Endodermal cell (in vitro differentiated cells): ENCODE measurements at regions not wholly inside any gene's neighbourhood (a gene's known extent, or its start where the extent isn't known, plus 50 kb on each side); places are given as distances from the start of the nearest gene placed in this dataset.

ENCODE experiments used
- DNase-seq: peaks from one replicate; pipeline ENCODE4 v3.0.0-alpha.2; 2017
- H3K27ac ChIP-seq: 2 replicates; pipeline ENCODE4 v1.5.1; 2013; ENCODE audit warnings: mild to moderate bottlenecking, low read depth, low read length, moderate library complexity
- H3K27me3 ChIP-seq: 2 replicates; pipeline ENCODE4 v1.6.1; 2013; ENCODE audit warnings: mild to moderate bottlenecking, low read length, moderate library complexity; ENCODE audit not compliant: insufficient read depth, control insufficient read depth, poor library complexity, severe bottlenecking
- H3K36me3 ChIP-seq: 2 replicates; pipeline ENCODE4 v1.7.0; 2013; ENCODE audit warnings: mild to moderate bottlenecking, low read length, moderate library complexity; ENCODE audit not compliant: control insufficient read depth, insufficient read depth
- H3K4me1 ChIP-seq: one replicate; pipeline ENCODE4 v1.7.0; 2013; ENCODE audit warnings: low read length; ENCODE audit not compliant: control insufficient read depth, insufficient read depth
- H3K4me3 ChIP-seq: 2 replicates; pipeline ENCODE4 v1.5.1; 2013; ENCODE audit warnings: mild to moderate bottlenecking, low read length, moderate library complexity
- H3K9ac ChIP-seq: 2 replicates; pipeline ENCODE4 v1.6.1; 2013; ENCODE audit warnings: mild to moderate bottlenecking, low read length, moderate library complexity; ENCODE audit not compliant: poor library complexity, severe bottlenecking; ENCODE audit errors: extremely low read depth
- H3K9me3 ChIP-seq: 2 replicates; pipeline ENCODE4 v1.6.1; 2013; ENCODE audit warnings: mild to moderate bottlenecking, low read length, moderate library complexity; ENCODE audit not compliant: control insufficient read depth
- H3K27ac Mint-ChIP-seq: 2 replicates; pipeline ENCODE4 v1.8.0; 2020; ENCODE audit warnings: mixed read lengths
- H3K27me3 Mint-ChIP-seq: 2 replicates; pipeline ENCODE4 v1.8.0; 2021; ENCODE audit warnings: mild to moderate bottlenecking, mixed read lengths; ENCODE audit not compliant: insufficient read depth
- H3K36me3 Mint-ChIP-seq: 2 replicates; pipeline ENCODE4 v1.8.0; 2020; ENCODE audit warnings: low read depth, mixed read lengths
- H3K4me1 Mint-ChIP-seq: 2 replicates; pipeline ENCODE4 v1.8.0; 2020; ENCODE audit warnings: mixed read lengths
- H3K4me3 Mint-ChIP-seq: 2 replicates; pipeline ENCODE4 v1.8.0; 2020; ENCODE audit warnings: mild to moderate bottlenecking, moderate library complexity, mixed read lengths
- H3K9me3 Mint-ChIP-seq: 2 replicates; pipeline ENCODE4 v1.8.0; 2020; ENCODE audit warnings: mild to moderate bottlenecking, mixed read lengths
- WGBS, 2 experiments: methylation state at CpG; one replicate each; pipeline versions ENCODE4 v1.1.5 to v1.1.7; 2013; ENCODE audit warnings: missing lambda C conversion rate in 2 of 2, mixed read lengths in 1 of 2; ENCODE audit not compliant: insufficient coverage in 1 of 2, insufficient read length in 1 of 2; 5-methylcytosine and 5-hydroxymethylcytosine counted together
- TF ChIP-seq, protein P1 (sequence below): fragments of 200-600 bp; sonication (generic); conservative IDR thresholded peaks from 2 replicates; pipeline ENCODE4 v1.5.0; 2021; ENCODE audit warnings: antibody characterized with exemption, mild to moderate bottlenecking

DNA sequence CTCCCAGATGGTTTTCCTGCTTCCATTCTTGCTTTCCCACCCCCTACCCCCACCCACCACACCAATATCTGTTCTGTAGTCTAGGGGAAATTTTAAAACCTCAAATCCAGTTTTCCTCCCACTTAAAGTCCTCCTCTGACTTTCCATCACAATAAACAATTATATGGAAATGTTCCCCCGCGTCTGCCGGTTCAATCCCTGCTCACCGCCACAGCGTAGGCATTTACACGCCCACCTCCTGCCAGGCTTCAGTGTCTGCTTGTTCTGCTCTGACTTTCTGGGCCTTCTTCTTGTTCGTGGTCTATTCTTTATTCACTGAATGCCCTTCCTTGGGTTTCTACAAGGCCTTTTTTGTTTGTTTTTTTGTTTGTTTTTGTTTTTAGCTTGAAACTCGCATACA is 633.0 kb upstream of the MKI67 start:
- Mint-ChIP-seq H3K27me3 (no peaks in the 10 kb centered on the region), H3K27ac (no peak overlapping the region), H3K4me3 (no peak overlapping the region), H3K4me1 (peaks cover 2% of the 10 kb centered on the region), H3K36me3 (no peaks in the 10 kb centered on the region), H3K9me3 (no peaks in the 10 kb centered on the region)
- no peaks in the 10 kb centered on the region for H3K27me3 ChIP-seq
- H3K9me3 ChIP-seq, result no peaks in the 10 kb centered on the region
- no peaks in the 10 kb centered on the region for H3K4me1 ChIP-seq
- WGBS, 2 experiments, result 90 to 93% methylated on average over 6 to 8 of the region's 8 CpGs
- no peak overlapping the region for H3K9ac ChIP-seq
- H3K27ac ChIP-seq, result no peak overlapping the region
- no peak overlapping the region for H3K4me3 ChIP-seq
- no peaks in the 10 kb centered on the region for H3K36me3 ChIP-seq
- DNase-seq, result no peak
- TF ChIP-seq, protein P1, sequence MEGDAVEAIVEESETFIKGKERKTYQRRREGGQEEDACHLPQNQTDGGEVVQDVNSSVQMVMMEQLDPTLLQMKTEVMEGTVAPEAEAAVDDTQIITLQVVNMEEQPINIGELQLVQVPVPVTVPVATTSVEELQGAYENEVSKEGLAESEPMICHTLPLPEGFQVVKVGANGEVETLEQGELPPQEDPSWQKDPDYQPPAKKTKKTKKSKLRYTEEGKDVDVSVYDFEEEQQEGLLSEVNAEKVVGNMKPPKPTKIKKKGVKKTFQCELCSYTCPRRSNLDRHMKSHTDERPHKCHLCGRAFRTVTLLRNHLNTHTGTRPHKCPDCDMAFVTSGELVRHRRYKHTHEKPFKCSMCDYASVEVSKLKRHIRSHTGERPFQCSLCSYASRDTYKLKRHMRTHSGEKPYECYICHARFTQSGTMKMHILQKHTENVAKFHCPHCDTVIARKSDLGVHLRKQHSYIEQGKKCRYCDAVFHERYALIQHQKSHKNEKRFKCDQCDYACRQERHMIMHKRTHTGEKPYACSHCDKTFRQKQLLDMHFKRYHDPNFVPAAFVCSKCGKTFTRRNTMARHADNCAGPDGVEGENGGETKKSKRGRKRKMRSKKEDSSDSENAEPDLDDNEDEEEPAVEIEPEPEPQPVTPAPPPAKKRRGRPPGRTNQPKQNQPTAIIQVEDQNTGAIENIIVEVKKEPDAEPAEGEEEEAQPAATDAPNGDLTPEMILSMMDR, result no peak

DNA sequence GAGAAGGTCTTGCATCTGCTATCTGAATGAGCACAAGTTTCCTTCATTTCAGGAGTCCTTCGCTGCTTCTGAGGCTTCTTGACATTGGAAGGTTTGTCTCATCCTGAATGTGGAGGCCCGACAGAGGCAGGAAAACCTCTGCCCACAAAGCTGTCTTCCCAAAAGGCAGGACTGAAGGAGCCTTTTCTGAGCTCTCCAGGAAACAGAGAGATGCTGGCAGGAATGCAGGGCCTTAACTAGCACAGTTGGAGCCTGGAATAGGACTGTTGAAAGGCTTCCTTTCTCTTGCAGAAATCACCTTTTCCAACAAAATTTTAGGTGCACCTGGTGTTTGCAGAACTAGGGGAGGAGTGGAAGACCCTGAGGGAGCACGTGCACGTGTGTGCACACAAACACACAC is 637.4 kb upstream of the MKI67 start:
- TF ChIP-seq, protein P1, result no peak
- no peaks in the 10 kb centered on the region for H3K27me3 Mint-ChIP-seq
- Histone ChIP-seq H3K27me3 (no peaks in the 10 kb centered on the region), H3K4me1 (no peaks in the 10 kb centered on the region), H3K27ac (no peak overlapping the region), H3K9ac (no peak overlapping the region), H3K9me3 (no peaks in the 10 kb centered on the region), H3K4me3 (no peak overlapping the region), H3K36me3 (no peaks in the 10 kb centered on the region)
- no peaks in the 10 kb centered on the region for H3K36me3 Mint-ChIP-seq
- no peak overlapping the region for H3K27ac Mint-ChIP-seq
- H3K9me3 Mint-ChIP-seq, result no peaks in the 10 kb centered on the region
- no peak for DNase-seq
- H3K4me1 Mint-ChIP-seq, result no peaks in the 10 kb centered on the region
- WGBS, 2 experiments, result 78% methylated on average over 2 of the region's 4 CpGs; no CpG with 5 or more reads in 1 of the 2 experiments
- H3K4me3 Mint-ChIP-seq, result no peak overlapping the region

DNA sequence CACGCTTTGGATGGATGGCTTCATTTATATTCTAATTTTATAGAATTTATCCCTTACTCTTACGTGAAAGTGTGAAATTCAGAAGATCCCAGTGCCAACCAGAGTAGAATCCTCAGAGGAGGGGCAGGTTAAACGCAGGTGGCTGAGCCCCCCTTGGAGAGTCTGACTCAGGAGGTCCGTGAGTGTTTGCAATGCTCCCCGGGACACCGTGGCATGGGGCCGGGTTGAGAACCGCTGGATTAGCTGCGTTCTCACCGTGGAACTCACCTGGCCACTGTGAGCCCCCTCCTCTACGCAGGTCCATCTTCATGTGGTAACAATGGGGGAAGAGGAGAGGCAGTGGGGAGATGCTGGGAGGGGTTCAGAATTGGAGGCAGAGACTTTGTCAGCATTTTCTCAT is 638.0 kb upstream of the MKI67 start:
- TF ChIP-seq, protein P1, result no peak
- WGBS, 2 experiments, result 60 to 87% methylated on average over 1 to 11 of the region's 11 CpGs
- Histone ChIP-seq H3K9ac (no peak overlapping the region), H3K27me3 (no peaks in the 10 kb centered on the region), H3K36me3 (no peaks in the 10 kb centered on the region), H3K4me3 (no peak overlapping the region), H3K27ac (no peak overlapping the region), H3K9me3 (no peaks in the 10 kb centered on the region), H3K4me1 (no peaks in the 10 kb centered on the region)
- DNase-seq, result no peak
- Mint-ChIP-seq H3K4me1 (no peaks in the 10 kb centered on the region), H3K4me3 (no peak overlapping the region), H3K27me3 (no peaks in the 10 kb centered on the region), H3K36me3 (no peaks in the 10 kb centered on the region), H3K27ac (no peak overlapping the region), H3K9me3 (no peaks in the 10 kb centered on the region)
